Ishikawa (cell line): ENCODE measurements at regions not wholly inside any gene's neighbourhood (a gene's known extent, or its start where the extent isn't known, plus 50 kb on each side); places are given as distances from the start of the nearest gene placed in this dataset.

Experiments used
- CREB1 ChIP-seq: IDR thresholded peaks from 2 replicates; pipeline ENCODE4 v1.6.1; 2012; ENCODE audit warnings: low read depth
- EGR1 ChIP-seq: IDR thresholded peaks from 2 replicates; pipeline ENCODE4 v1.6.1; 2012
- EP300 ChIP-seq: IDR thresholded peaks from 2 replicates; pipeline ENCODE4 v1.6.1; 2012; ENCODE audit warnings: borderline replicate concordance
- FOXM1 ChIP-seq: IDR thresholded peaks from 2 replicates; pipeline ENCODE4 v1.6.1; 2012; ENCODE audit warnings: low read depth, borderline replicate concordance
- MAX ChIP-seq: IDR thresholded peaks from 2 replicates; pipeline ENCODE4 v1.6.1; 2012
- NFIC ChIP-seq: IDR thresholded peaks from 2 replicates; pipeline ENCODE4 v1.6.1; 2012
- RAD21 ChIP-seq: IDR thresholded peaks from 2 replicates; pipeline ENCODE4 v1.6.1; 2012; ENCODE audit warnings: low read depth
- REST ChIP-seq: IDR thresholded peaks from 2 replicates; pipeline ENCODE4 v1.6.1; 2012; ENCODE audit warnings: low read depth, mild to moderate bottlenecking
- TAF1 ChIP-seq: IDR thresholded peaks from 2 replicates; pipeline ENCODE4 v1.6.1; 2012; ENCODE audit warnings: low read depth, mild to moderate bottlenecking
- TCF12 ChIP-seq: IDR thresholded peaks from 2 replicates; pipeline ENCODE4 v1.6.1; 2012; ENCODE audit warnings: low read depth
- TEAD4 ChIP-seq: IDR thresholded peaks from 2 replicates; pipeline ENCODE4 v1.6.1; 2012
- YY1 ChIP-seq: IDR thresholded peaks from 2 replicates; pipeline ENCODE4 v1.6.1; 2012; ENCODE audit warnings: low read depth
- ZBTB7A ChIP-seq: IDR thresholded peaks from 2 replicates; pipeline ENCODE4 v1.6.1; 2012; ENCODE audit warnings: low read depth

GRCh38 chr14:96629082-96629481 lies 126.9 kb downstream of the PAPOLA start:
- no peak for TF ChIP-seq REST
- no peak for TF ChIP-seq ZBTB7A
- TF ChIP-seq EP300: no peak
- no peak for TF ChIP-seq MAX
- TF ChIP-seq FOXM1: no peak
- no peak for TF ChIP-seq TCF12
- TF ChIP-seq YY1: no peak
- no peak for TF ChIP-seq TEAD4
- TF ChIP-seq RAD21: no peak
- TF ChIP-seq TAF1: no peak
- no peak for TF ChIP-seq CREB1
- TF ChIP-seq NFIC: no peak
- no peak for TF ChIP-seq EGR1
